K562 (cell line): ENCODE measurements at regions not wholly inside any gene's neighbourhood (a gene's known extent, or its start where the extent isn't known, plus 50 kb on each side); places are given as distances from the start of the nearest gene placed in this dataset.

Source experiments
- CBFA2T2 ChIP-seq: fragments of 450-650 bp; conservative IDR thresholded peaks from 2 replicates; pipeline ENCODE4 v1.6.1; 2017; ENCODE audit warnings: mild to moderate bottlenecking
- ESRRA ChIP-seq: fragments of 450-650 bp; IDR thresholded peaks from 2 replicates; pipeline ENCODE4 v1.6.1; 2014; ENCODE audit warnings: low read depth, mild to moderate bottlenecking, moderate library complexity, borderline replicate concordance
- ETS2 ChIP-seq: IDR thresholded peaks from 2 replicates; pipeline ENCODE4 v1.6.1; 2016; ENCODE audit warnings: borderline replicate concordance, missing genetic modification characterization, mild to moderate bottlenecking, moderate library complexity, missing compliant biosample characterization; ENCODE audit not compliant: poor library complexity, severe bottlenecking
- RBFOX2 ChIP-seq: fragments of 200-400 bp; formaldehyde crosslinking; IDR thresholded peaks from 2 replicates; pipeline ENCODE4 v1.6.1; 2017; ENCODE audit warnings: low read depth, mild to moderate bottlenecking, low read length, moderate library complexity
- RNF219 ChIP-seq: fragments of 250-450 bp; sonication (Bioruptor Pico); IDR thresholded peaks from 2 replicates; pipeline ENCODE4 v1.5.0; 2022; ENCODE audit warnings: mild to moderate bottlenecking
- SNIP1 ChIP-seq: fragments of 450-650 bp; IDR thresholded peaks from 2 replicates; pipeline ENCODE4 v1.7.1; 2017; ENCODE audit warnings: low read depth, mild to moderate bottlenecking
- TEAD1 ChIP-seq, 2 experiments: fragments of 450-650 bp in 1 of 2; sonication (generic) in 1 of 2; formaldehyde crosslinking; IDR thresholded peaks; 2 replicates each; pipeline versions ENCODE4 v1.4.0 to v1.8.0; 2020 to 2022; ENCODE audit warnings: mild to moderate bottlenecking in 2 of 2, missing genetic modification reagents in 1 of 2
- ZNF282 ChIP-seq: sonication (generic); formaldehyde crosslinking; IDR thresholded peaks from 2 replicates; pipeline ENCODE4 v1.8.1; 2023; ENCODE audit warnings: missing genetic modification reagents
- TF ChIP-seq, protein P1 (sequence below): IDR thresholded peaks from 2 replicates; pipeline ENCODE4 v1.6.1; 2011; ENCODE audit not compliant: insufficient read length; ENCODE audit errors: extremely low read depth
- TF ChIP-seq, protein P2 (sequence below): sonication (generic); formaldehyde crosslinking; IDR thresholded peaks from 2 replicates; pipeline ENCODE4 v1.8.1; 2023; ENCODE audit warnings: missing genetic modification reagents, mild to moderate bottlenecking, borderline replicate concordance
- TF ChIP-seq, protein P3 (sequence below): fragments of 250-450 bp; sonication (Bioruptor Pico); IDR thresholded peaks from 2 replicates; pipeline ENCODE4 v1.4.0; 2020

DNA sequence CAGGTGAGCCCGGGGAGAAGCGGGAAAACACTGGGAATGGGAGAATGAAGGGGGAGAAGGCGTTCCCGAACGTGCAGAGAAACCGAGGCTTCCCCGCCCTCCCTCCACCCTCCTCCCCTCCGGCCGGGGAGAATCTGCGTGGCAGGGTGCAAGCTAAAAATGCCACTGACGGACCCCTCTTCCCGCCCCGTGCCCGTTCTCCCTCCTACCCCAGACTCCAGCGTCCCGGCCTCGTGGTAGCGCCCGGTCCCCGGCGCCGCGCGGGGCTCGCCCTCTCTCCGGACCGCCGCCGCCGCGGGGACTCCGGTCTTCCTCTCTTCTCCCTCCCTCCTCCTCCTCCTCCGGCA is 81.6 kb upstream of the AK4 start (continued):
- no peak for TF ChIP-seq RBFOX2
- no peak for TF ChIP-seq ZNF282 (CRISPR knock-in tag)
- no peak for TF ChIP-seq RNF219
- TF ChIP-seq ETS2 (tag): no peak
- TF ChIP-seq TEAD1 (CRISPR knock-in tag; IDR thresholded peaks at IDR 0.05): no peak
- TF ChIP-seq, protein P1, sequence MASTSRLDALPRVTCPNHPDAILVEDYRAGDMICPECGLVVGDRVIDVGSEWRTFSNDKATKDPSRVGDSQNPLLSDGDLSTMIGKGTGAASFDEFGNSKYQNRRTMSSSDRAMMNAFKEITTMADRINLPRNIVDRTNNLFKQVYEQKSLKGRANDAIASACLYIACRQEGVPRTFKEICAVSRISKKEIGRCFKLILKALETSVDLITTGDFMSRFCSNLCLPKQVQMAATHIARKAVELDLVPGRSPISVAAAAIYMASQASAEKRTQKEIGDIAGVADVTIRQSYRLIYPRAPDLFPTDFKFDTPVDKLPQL: no peak
- TF ChIP-seq SNIP1: no peak
- no peak for TF ChIP-seq ESRRA
- TF ChIP-seq CBFA2T2: no peak
- TF ChIP-seq, protein P2, sequence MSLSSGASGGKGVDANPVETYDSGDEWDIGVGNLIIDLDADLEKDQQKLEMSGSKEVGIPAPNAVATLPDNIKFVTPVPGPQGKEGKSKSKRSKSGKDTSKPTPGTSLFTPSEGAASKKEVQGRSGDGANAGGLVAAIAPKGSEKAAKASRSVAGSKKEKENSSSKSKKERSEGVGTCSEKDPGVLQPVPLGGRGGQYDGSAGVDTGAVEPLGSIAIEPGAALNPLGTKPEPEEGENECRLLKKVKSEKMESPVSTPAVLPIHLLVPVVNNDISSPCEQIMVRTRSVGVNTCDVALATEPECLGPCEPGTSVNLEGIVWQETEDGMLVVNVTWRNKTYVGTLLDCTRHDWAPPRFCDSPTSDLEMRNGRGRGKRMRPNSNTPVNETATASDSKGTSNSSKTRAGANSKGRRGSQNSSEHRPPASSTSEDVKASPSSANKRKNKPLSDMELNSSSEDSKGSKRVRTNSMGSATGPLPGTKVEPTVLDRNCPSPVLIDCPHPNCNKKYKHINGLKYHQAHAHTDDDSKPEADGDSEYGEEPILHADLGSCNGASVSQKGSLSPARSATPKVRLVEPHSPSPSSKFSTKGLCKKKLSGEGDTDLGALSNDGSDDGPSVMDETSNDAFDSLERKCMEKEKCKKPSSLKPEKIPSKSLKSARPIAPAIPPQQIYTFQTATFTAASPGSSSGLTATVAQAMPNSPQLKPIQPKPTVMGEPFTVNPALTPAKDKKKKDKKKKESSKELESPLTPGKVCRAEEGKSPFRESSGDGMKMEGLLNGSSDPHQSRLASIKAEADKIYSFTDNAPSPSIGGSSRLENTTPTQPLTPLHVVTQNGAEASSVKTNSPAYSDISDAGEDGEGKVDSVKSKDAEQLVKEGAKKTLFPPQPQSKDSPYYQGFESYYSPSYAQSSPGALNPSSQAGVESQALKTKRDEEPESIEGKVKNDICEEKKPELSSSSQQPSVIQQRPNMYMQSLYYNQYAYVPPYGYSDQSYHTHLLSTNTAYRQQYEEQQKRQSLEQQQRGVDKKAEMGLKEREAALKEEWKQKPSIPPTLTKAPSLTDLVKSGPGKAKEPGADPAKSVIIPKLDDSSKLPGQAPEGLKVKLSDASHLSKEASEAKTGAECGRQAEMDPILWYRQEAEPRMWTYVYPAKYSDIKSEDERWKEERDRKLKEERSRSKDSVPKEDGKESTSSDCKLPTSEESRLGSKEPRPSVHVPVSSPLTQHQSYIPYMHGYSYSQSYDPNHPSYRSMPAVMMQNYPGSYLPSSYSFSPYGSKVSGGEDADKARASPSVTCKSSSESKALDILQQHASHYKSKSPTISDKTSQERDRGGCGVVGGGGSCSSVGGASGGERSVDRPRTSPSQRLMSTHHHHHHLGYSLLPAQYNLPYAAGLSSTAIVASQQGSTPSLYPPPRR: no peak
- TF ChIP-seq, protein P3, sequence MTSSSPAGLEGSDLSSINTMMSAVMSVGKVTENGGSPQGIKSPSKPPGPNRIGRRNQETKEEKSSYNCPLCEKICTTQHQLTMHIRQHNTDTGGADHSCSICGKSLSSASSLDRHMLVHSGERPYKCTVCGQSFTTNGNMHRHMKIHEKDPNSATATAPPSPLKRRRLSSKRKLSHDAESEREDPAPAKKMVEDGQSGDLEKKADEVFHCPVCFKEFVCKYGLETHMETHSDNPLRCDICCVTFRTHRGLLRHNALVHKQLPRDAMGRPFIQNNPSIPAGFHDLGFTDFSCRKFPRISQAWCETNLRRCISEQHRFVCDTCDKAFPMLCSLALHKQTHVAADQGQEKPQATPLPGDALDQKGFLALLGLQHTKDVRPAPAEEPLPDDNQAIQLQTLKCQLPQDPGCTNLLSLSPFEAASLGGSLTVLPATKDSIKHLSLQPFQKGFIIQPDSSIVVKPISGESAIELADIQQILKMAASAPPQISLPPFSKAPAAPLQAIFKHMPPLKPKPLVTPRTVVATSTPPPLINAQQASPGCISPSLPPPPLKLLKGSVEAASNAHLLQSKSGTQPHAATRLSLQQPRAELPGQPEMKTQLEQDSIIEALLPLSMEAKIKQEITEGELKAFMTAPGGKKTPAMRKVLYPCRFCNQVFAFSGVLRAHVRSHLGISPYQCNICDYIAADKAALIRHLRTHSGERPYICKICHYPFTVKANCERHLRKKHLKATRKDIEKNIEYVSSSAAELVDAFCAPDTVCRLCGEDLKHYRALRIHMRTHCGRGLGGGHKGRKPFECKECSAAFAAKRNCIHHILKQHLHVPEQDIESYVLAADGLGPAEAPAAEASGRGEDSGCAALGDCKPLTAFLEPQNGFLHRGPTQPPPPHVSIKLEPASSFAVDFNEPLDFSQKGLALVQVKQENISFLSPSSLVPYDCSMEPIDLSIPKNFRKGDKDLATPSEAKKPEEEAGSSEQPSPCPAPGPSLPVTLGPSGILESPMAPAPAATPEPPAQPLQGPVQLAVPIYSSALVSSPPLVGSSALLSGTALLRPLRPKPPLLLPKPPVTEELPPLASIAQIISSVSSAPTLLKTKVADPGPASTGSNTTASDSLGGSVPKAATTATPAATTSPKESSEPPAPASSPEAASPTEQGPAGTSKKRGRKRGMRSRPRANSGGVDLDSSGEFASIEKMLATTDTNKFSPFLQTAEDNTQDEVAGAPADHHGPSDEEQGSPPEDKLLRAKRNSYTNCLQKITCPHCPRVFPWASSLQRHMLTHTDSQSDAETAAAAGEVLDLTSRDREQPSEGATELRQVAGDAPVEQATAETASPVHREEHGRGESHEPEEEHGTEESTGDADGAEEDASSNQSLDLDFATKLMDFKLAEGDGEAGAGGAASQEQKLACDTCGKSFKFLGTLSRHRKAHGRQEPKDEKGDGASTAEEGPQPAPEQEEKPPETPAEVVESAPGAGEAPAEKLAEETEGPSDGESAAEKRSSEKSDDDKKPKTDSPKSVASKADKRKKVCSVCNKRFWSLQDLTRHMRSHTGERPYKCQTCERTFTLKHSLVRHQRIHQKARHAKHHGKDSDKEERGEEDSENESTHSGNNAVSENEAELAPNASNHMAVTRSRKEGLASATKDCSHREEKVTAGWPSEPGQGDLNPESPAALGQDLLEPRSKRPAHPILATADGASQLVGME: no peak
